SK-N-SH (cell line): ENCODE measurements at regions not wholly inside any gene's neighbourhood (a gene's known extent, or its start where the extent isn't known, plus 50 kb on each side); places are given as distances from the start of the nearest gene placed in this dataset.

Source experiments
- CTCF ChIA-PET: fragments of 300-600, 350-600 bp; formaldehyde crosslinking; extraction: SDS; loops from one replicate; lab custom pipeline; 2021; lab: Yijun Ruan, JAX
- POLR2A ChIA-PET: fragments of 350-600 bp; sonication (Branson Sonifier 250); formaldehyde crosslinking; extraction: SDS; loops from one replicate; lab custom pipeline; 2020; ENCODE audit warnings: antibody characterized with exemption, inconsistent platforms; lab: Yijun Ruan, JAX
- DNase-seq: peaks from one replicate; pipeline ENCODE4 v3.0.0; 2012
- H2AFZ ChIP-seq: fragments of 200-600 bp; sonication (generic); 2 replicates; pipeline ENCODE4 v1.8.1; 2016; ENCODE audit warnings: antibody characterized with exemption, mild to moderate bottlenecking, low read depth
- H3F3A ChIP-seq: fragments of 200-600 bp; sonication (generic); replicated peaks from 2 replicates; pipeline ENCODE3; 2016; ENCODE audit warnings: antibody characterized with exemption, mild to moderate bottlenecking; ENCODE audit not compliant: insufficient read depth
- H3K27ac ChIP-seq, 2 experiments: fragments of 200-500 bp in 1 of 2; fragments of 200-600 bp in 1 of 2; sonication (Bioruptor generic) in 1 of 2; sonication (generic), shearing (Covaris generic) in 1 of 2; 2 replicates each; pipeline versions ENCODE4 v1.5.1 to v1.6.1; 2014 to 2016; ENCODE audit warnings: low read depth in 2 of 2, inconsistent platforms in 1 of 2, low read length in 1 of 2, mild to moderate bottlenecking in 1 of 2, mixed read lengths in 1 of 2
- H3K27me3 ChIP-seq: fragments of 200-600 bp; sonication (generic), shearing (Covaris generic); 2 replicates; pipeline ENCODE4 v1.6.1; 2016; ENCODE audit warnings: mixed run types; ENCODE audit not compliant: insufficient read depth
- H3K36me3 ChIP-seq, 2 experiments: fragments of 200-500 bp in 1 of 2; fragments of 200-600 bp in 1 of 2; sonication (Bioruptor generic) in 1 of 2; sonication (generic) in 1 of 2; replicated peaks in 1 of 2; 2 replicates each; pipeline versions ENCODE3 to v1.5.1; 2014 to 2016; ENCODE audit warnings: low read length in 1 of 2, mild to moderate bottlenecking in 1 of 2; ENCODE audit not compliant: insufficient read depth in 2 of 2, control insufficient read depth in 1 of 2
- H3K4me1 ChIP-seq, 2 experiments: fragments of 200-500 bp in 1 of 2; fragments of 200-600 bp in 1 of 2; sonication (Bioruptor generic) in 1 of 2; sonication (generic), shearing (Covaris generic) in 1 of 2; 2 replicates each; pipeline versions ENCODE4 v1.5.1 to v1.6.1; 2014 to 2016; ENCODE audit warnings: low read depth in 1 of 2, low read length in 1 of 2, mixed run types in 1 of 2; ENCODE audit not compliant: insufficient read depth in 2 of 2, control insufficient read depth in 1 of 2
- H3K4me2 ChIP-seq: fragments of 200-600 bp; sonication (generic), shearing (Covaris generic); 2 replicates; pipeline ENCODE4 v1.6.1; 2017; ENCODE audit warnings: mixed run types
- H3K4me3 ChIP-seq, 2 experiments: fragments of 200-500 bp in 1 of 2; fragments of 200-600 bp in 1 of 2; sonication (Bioruptor generic) in 1 of 2; sonication (generic), shearing (Covaris generic) in 1 of 2; 2 replicates each; pipeline versions ENCODE4 v1.5.1 to v1.8.1; 2014 to 2016; ENCODE audit warnings: low read depth in 2 of 2, inconsistent platforms in 1 of 2, low read length in 1 of 2, mild to moderate bottlenecking in 1 of 2, mixed read lengths in 1 of 2, moderate library complexity in 1 of 2
- H3K79me2 ChIP-seq: fragments of 200-600 bp; sonication (generic); 2 replicates; pipeline ENCODE4 v1.8.1; 2017; ENCODE audit warnings: mild to moderate bottlenecking; ENCODE audit not compliant: insufficient read depth
- H3K9ac ChIP-seq: fragments of 200-600 bp; sonication (generic); 2 replicates; pipeline ENCODE4 v1.6.1; 2017; ENCODE audit warnings: mixed run types
- H3K9me2 ChIP-seq: fragments of 200-600 bp; sonication (generic); 2 replicates; pipeline ENCODE4 v1.6.1; 2017; ENCODE audit warnings: mixed run types
- H3K9me3 ChIP-seq: fragments of 200-600 bp; sonication (generic); 2 replicates; pipeline ENCODE4 v1.6.1; 2017; ENCODE audit warnings: mixed run types, mild to moderate bottlenecking, moderate library complexity
- H4K20me1 ChIP-seq: fragments of 200-600 bp; sonication (generic); 2 replicates; pipeline ENCODE4 v1.6.1; 2017; ENCODE audit warnings: mild to moderate bottlenecking, mixed run types; ENCODE audit not compliant: insufficient read depth
- CHD2 ChIP-seq: fragments of 150-350 bp; IDR thresholded peaks from 2 replicates; pipeline ENCODE4 v1.6.1; 2018; ENCODE audit warnings: low read length; ENCODE audit not compliant: partially characterized antibody
- EZH2phosphoT487 ChIP-seq: fragments of 200-600 bp; sonication (generic); IDR thresholded peaks from 2 replicates; pipeline ENCODE4 v1.6.1; 2017; ENCODE audit warnings: low read depth, mixed run types, mild to moderate bottlenecking, antibody characterized with exemption, moderate library complexity, borderline replicate concordance
- FOSL2 ChIP-seq: IDR thresholded peaks from 2 replicates; pipeline ENCODE4 v1.4.0; 2012; ENCODE audit warnings: low read depth, mild to moderate bottlenecking, moderate library complexity, borderline replicate concordance
- GATA2 ChIP-seq: sonication (generic); formaldehyde crosslinking; IDR thresholded peaks from 2 replicates; pipeline ENCODE4 v1.5.0; 2020; ENCODE audit warnings: mild to moderate bottlenecking, missing genetic modification reagents
- IRF3 ChIP-seq: fragments of 150-350 bp; IDR thresholded peaks from 2 replicates; pipeline ENCODE4 v1.6.1; 2016; ENCODE audit warnings: mild to moderate bottlenecking, low read depth, low read length
- JUND ChIP-seq: IDR thresholded peaks from 2 replicates; pipeline ENCODE4 v1.4.0; 2012
- MAX ChIP-seq: IDR thresholded peaks from 2 replicates; pipeline ENCODE4 v1.4.0; 2012; ENCODE audit warnings: low read depth
- NFIC ChIP-seq: IDR thresholded peaks from 2 replicates; pipeline ENCODE4 v1.4.0; 2012; ENCODE audit warnings: borderline replicate concordance
- PBX3 ChIP-seq: IDR thresholded peaks from 2 replicates; pipeline ENCODE4; 2012
- RCOR1 ChIP-seq: fragments of 150-350 bp; IDR thresholded peaks from 2 replicates; pipeline ENCODE4 v1.6.1; 2017; ENCODE audit warnings: antibody characterized with exemption, low read length
- REST ChIP-seq: IDR thresholded peaks from 2 replicates; pipeline ENCODE4 v1.6.1; 2012; ENCODE audit warnings: mild to moderate bottlenecking, low read depth, low read length, moderate library complexity
- RXRA ChIP-seq: IDR thresholded peaks from 2 replicates; pipeline ENCODE4 v1.4.0; 2012; ENCODE audit warnings: low read depth, mild to moderate bottlenecking, borderline replicate concordance
- ZBTB33 ChIP-seq: IDR thresholded peaks from 2 replicates; pipeline ENCODE4 v1.4.0; 2012; ENCODE audit warnings: low read depth, borderline replicate concordance
- WGBS: methylation state at CpG from one replicate; pipeline ENCODE4 v1.1.6; 2017; ENCODE audit warnings: low lambda C conversion rate; 5-methylcytosine and 5-hydroxymethylcytosine counted together

- no peaks in the 10 kb centered on the region for H3K36me3 ChIP-seq
- DNase-seq = no peak
- H3K27ac ChIP-seq = no peak overlapping the region
- CTCF ChIA-PET = no interaction called here
- H3K4me3 ChIP-seq = no peak overlapping the region
- POLR2A ChIA-PET = no interaction called here
- H3K4me1 ChIP-seq = no peaks in the 10 kb centered on the region
- H3K27me3 ChIP-seq = no peaks in the 10 kb centered on the region
- H3K79me2 ChIP-seq = no peaks in the 10 kb centered on the region
- H3K9me3 ChIP-seq = no peaks in the 10 kb centered on the region
- TF ChIP-seq EZH2phosphoT487 (no peak), IRF3 (no peak), RCOR1 (no peak), CHD2 (no peak), GATA2 (no peak), NFIC (no peak)
- TF ChIP-seq, all 33 proteins: peak for 0
- H3K9ac ChIP-seq = no peak overlapping the region
- no peaks in the 10 kb centered on the region for H3K9me2 ChIP-seq
- no peak overlapping the region for H3K4me2 ChIP-seq
- no peaks in the 10 kb centered on the region for H4K20me1 ChIP-seq
- WGBS = 22% methylated on average over 2 of the region's 2 CpGs
- no peak overlapping the region for H2AFZ ChIP-seq
- H3F3A ChIP-seq = no peaks in the 10 kb centered on the region
These were observed 483.3 kb downstream of the PRR32 start for GRCh38 chrX:127302841-127303240.

DNA sequence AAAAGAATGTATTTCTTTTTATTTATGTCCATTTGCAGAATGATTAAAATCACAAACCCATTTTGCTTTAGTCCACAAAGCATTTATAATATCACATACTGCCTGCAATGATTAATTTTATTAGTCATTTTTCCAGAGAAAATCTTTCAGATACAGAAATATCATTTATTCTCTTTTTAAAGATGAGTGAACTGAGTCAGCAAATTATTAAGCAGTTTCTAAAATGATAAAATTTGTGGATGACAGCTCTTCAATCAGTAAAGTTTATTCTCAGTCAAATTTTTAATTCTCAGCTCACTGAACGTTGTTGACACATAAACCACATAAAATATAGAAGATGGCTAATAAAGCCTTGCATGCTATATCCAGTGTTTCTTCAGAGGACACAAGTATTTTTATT lies 485.5 kb downstream of the PRR32 start:
- Histone ChIP-seq H3K79me2 (no peaks in the 10 kb centered on the region), H3K9ac (no peak overlapping the region), H3K4me3 (no peak overlapping the region), H3K9me2 (no peaks in the 10 kb centered on the region), H4K20me1 (no peaks in the 10 kb centered on the region), H3F3A (no peaks in the 10 kb centered on the region), H2AFZ (no peak overlapping the region), H3K27ac (no peak overlapping the region), H3K4me2 (no peak overlapping the region), H3K36me3 (no peaks in the 10 kb centered on the region), H3K4me1 (no peaks in the 10 kb centered on the region), H3K27me3 (no peaks in the 10 kb centered on the region), H3K9me3 (no peaks in the 10 kb centered on the region)
- no peak for DNase-seq
- WGBS = 3% methylated on average over 1 of the region's 1 CpG
- ChIA-PET POLR2A (no interaction called here), CTCF (no interaction called here)
- TF ChIP-seq CHD2 = no peak
- TF ChIP-seq RXRA = no peak
- TF ChIP-seq REST = no peak
- TF ChIP-seq FOSL2 = no peak
- no peak for TF ChIP-seq JUND
- TF ChIP-seq PBX3 = no peak
- TF ChIP-seq ZBTB33 = no peak
- TF ChIP-seq MAX = no peak
- no peak for TF ChIP-seq GATA2
